ENCODE measurements at regions not wholly inside any gene's neighbourhood (a gene's known extent, or its start where the extent isn't known, plus 50 kb on each side); places are given as distances from the start of the nearest gene placed in this dataset.
A peak's percentile ranks its signal among the peaks of the same experiment; 100 is the strongest.

DNA sequence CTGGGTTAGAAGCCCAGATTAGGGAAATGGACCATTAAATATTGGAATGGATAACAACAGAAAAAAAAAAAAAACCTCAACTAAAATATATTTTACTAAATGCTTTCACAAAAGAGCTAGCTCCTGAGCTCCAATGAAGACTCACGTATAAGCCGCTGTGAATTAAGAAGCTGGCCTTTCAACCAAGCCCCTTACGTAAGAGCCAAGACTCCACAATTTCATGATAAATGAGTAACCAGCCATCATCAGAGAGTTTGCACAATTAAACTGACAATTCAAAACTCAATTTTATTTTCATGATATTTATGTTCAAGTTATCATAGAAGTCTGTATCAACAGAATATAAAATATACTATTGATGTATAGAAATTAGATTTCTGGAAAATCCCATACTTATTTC, 70.7 kb upstream of the HNRNPA3 start:
- CTCF ChIA-PET = interaction anchor here (0.7 kb wide), 1 partner anchor 231 kb away, joined by 3 read pairs; no protein-coding TSS in a partner anchor
- DNase-seq (ENCODE audit: extremely low spot score) = no peak

DNA sequence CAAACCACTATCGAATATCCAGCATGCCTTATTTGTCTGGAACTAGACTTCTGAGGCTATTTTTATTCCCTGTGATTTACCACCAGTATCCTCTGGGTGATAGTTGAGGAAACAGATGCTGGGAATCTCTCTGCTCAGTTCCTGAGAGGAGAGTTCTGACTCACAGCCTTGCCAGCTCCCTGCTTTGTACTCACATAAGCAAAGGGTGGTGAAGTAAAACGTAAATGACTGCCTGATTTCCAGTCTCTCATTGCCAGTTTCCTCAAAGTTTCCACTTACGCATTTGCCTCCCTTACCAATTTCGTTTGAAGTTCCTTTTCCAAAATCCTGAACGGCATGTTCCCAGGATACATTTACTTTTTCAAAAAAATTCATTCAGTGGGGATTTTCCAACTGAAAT, 69.2 kb upstream of the HNRNPA3 start:
- ChIA-PET POLR2A (no interaction called here), CTCF (interaction anchor here (1.5 kb wide), 1 partner anchor 490 kb away, joined by 3 read pairs; no protein-coding TSS in a partner anchor)
- DNase-seq (ENCODE audit: extremely low spot score) = peak; percentile 23
- TF ChIP-seq ARNT (IDR thresholded peaks at IDR 0.05) (no peak), BHLHE40 (IDR thresholded peaks at IDR 0.05; ENCODE audit: borderline replicate concordance) (no peak), ELF4 (IDR thresholded peaks at IDR 0.05) (no peak), LEF1 (IDR thresholded peaks at IDR 0.05; ENCODE audit: borderline replicate concordance) (no peak), SUZ12 (IDR thresholded peaks at IDR 0.05) (no peak), CTBP1 (IDR thresholded peaks at IDR 0.05; ENCODE audit: borderline replicate concordance) (no peak), L3MBTL2 (conservative IDR thresholded peaks at IDR 0.05) (no peak), NFRKB (IDR thresholded peaks at IDR 0.05) (no peak), TARDBP (IDR thresholded peaks at IDR 0.05) (no peak), HDGF (IDR thresholded peaks at IDR 0.05; ENCODE audit: borderline replicate concordance) (no peak), FOXA1 (IDR thresholded peaks at IDR 0.05) (no peak), FOXK2 (IDR thresholded peaks at IDR 0.05) (no peak)
- TF ChIP-seq, protein P1, sequence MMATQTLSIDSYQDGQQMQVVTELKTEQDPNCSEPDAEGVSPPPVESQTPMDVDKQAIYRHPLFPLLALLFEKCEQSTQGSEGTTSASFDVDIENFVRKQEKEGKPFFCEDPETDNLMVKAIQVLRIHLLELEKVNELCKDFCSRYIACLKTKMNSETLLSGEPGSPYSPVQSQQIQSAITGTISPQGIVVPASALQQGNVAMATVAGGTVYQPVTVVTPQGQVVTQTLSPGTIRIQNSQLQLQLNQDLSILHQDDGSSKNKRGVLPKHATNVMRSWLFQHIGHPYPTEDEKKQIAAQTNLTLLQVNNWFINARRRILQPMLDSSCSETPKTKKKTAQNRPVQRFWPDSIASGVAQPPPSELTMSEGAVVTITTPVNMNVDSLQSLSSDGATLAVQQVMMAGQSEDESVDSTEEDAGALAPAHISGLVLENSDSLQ (IDR thresholded peaks at IDR 0.05) = no peak

More for the DNA sequence above, 70.7 kb upstream of the HNRNPA3 start:
- TF ChIP-seq HDGF (IDR thresholded peaks at IDR 0.05; ENCODE audit: borderline replicate concordance) = no peak
- no peak for TF ChIP-seq CTBP1 (IDR thresholded peaks at IDR 0.05; ENCODE audit: borderline replicate concordance)
- TF ChIP-seq LEF1 (IDR thresholded peaks at IDR 0.05; ENCODE audit: borderline replicate concordance) = no peak
- TF ChIP-seq SUZ12 (IDR thresholded peaks at IDR 0.05) = no peak
- POLR2A ChIA-PET = no interaction called here

DNA sequence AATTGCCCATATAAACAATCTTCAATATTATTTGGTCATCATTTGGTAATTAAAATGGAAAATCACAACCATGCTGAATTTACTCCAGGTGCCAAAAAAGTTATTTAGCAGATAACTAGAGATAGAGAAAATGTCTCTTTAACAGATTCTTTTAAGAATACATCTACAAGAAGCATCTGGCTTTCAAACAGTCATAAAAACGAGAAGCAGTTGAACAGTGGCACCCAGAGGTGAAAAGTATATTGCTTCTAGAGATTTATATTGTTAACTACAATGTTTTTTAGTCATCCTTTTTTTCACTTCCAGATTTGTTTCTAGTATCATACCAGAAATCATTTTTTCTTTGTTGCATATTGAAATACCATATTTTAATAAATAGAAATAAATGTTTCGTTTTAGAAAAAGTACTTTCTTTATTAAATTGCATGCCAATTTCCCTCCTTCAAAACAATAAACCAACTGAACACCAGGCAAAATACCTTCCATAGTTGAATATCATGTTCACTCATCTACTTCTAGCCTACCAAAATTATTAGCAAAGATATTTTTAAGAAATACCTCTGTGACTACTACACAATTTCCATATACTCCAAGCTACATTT, 65.4 kb upstream of the HNRNPA3 start:
- TF ChIP-seq L3MBTL2 (conservative IDR thresholded peaks at IDR 0.05) (no peak), BHLHE40 (IDR thresholded peaks at IDR 0.05; ENCODE audit: borderline replicate concordance) (no peak), SUZ12 (IDR thresholded peaks at IDR 0.05) (no peak), HDGF (IDR thresholded peaks at IDR 0.05; ENCODE audit: borderline replicate concordance) (no peak)
- ChIA-PET POLR2A (interaction anchor here (0.6 kb wide), 1 partner anchor 491 kb away, joined by 3 read pairs; no protein-coding TSS in a partner anchor), CTCF (interaction anchor here (1.2 to 2.2 kb wide), 4 partner anchors 329 to 510 kb away, joined by 3 to 12 read pairs (median 11); no protein-coding TSS in a partner anchor)
- peak; percentile 30 for DNase-seq (ENCODE audit: extremely low spot score)

DNA sequence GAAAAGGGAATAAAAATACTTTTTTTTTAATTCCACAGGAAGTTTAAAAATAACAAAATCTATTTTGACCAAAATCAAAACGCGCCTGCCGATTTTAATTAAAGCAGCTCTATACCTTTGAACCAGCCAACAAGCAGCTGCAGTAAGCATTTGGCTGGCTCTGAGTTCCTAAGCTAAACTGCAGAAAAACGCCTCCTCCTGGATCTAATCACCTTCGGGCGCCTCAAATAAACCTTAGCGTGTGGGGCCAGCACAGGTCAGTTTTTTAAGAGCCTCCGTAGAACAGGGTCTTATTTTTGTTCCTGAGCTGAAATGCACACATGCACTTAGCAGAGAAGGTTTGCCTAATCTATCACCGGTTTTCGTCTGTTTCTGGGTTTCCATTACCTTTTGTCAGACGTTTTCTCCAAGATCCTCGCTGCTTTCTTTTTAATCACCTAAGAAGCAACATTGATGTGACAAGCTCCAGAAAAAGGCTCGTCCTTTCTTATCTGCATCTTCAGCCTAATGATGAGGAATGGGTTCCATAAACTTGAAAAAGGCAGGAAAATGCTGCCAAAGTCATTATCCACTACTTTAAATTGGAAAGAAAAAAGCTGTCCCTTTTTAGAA, 64.7 kb upstream of the HNRNPA3 start:
- CTCF ChIA-PET = interaction anchor here (0.5 to 2.2 kb wide), 18 partner anchors 9 to 1314 kb away, joined by 3 to 12 read pairs (median 5); no protein-coding TSS in a partner anchor
- POLR2A ChIA-PET = interaction anchor here (0.6 to 1.1 kb wide), 4 partner anchors 64 to 492 kb away, joined by 3 to 4 read pairs (median 3); partner anchors contain the start of gene HNRNPA3
- no peak for TF ChIP-seq SUZ12 (IDR thresholded peaks at IDR 0.05)
- DNase-seq (ENCODE audit: extremely low spot score) = no peak

DNA sequence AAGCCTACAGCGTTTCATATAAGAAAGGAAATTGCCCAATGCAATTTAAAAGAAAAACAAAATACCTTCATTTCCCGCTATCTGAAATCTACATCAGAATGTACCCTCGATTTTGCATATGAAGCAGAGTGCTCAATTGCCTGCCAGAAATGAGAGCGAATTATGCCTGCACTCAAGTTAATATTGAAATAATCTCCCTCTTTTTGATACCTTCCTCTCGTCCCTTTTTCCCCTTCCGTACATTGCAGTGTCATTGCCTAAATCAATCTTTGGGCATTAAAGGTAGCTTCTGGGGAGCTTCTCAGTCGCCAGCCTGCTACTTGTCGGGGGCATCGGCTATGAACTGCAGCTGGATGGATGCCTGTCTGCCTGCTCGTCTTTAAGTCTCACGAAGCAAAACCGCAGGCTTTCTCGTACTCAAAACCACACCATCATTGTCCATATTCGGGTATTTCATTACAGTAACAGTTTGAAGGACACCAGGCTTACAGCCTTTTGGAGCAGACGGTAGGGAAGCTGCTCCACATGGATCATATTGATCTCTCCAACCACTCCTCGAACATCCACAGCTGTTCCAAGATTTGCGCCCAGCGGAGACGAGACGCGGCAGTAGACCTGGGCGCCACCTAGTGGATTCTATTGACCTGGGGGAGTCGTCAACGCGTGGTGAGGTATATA, 64.0 kb upstream of the HNRNPA3 start:
- POLR2A ChIA-PET = interaction anchor here (1.0 to 1.1 kb wide), 3 partner anchors 63 to 328 kb away, joined by 3 to 4 read pairs (median 3); partner anchors contain the start of gene HNRNPA3
- TF ChIP-seq L3MBTL2 (conservative IDR thresholded peaks at IDR 0.05) (peak; percentile 70), FOXA1 (IDR thresholded peaks at IDR 0.05) (no peak)
- DNase-seq (ENCODE audit: extremely low spot score) = peak; percentile 80
- CTCF ChIA-PET = interaction anchor here (0.5 to 2.2 kb wide), 28 partner anchors 8 to 1314 kb away, joined by 3 to 12 read pairs (median 3); no protein-coding TSS in a partner anchor

DNA sequence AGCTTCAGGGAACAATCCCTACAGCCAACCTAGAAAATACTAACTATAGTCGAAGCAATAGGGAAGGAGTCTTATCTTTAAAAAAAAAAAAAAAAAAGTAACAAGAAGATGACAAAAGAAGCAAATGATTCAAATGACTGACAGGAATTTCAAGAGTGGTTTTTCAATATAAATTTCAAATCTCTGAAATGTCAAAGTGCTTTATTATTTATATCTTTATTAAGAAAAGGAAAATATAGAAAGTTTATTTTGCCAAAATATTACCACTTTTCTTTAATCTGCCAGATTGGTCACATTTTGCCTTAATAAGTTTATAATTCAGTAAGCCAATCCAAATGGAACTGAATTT, 63.5 kb upstream of the HNRNPA3 start:
- TF ChIP-seq FOXK2 (IDR thresholded peaks at IDR 0.05) (no peak), ZNF384 (IDR thresholded peaks at IDR 0.05) (0 out of 2 replicates have a peak, but pooled peaks have one; percentile 8), LEF1 (IDR thresholded peaks at IDR 0.05; ENCODE audit: borderline replicate concordance) (no peak), ARNT (IDR thresholded peaks at IDR 0.05) (no peak), HDGF (IDR thresholded peaks at IDR 0.05; ENCODE audit: borderline replicate concordance) (no peak), FOXM1 (IDR thresholded peaks at IDR 0.05; ENCODE audit: borderline replicate concordance) (no peak), TARDBP (IDR thresholded peaks at IDR 0.05) (no peak), BHLHE40 (IDR thresholded peaks at IDR 0.05; ENCODE audit: borderline replicate concordance) (no peak), FOXA1 (IDR thresholded peaks at IDR 0.05) (no peak), L3MBTL2 (conservative IDR thresholded peaks at IDR 0.05) (no peak), SP1 (IDR thresholded peaks at IDR 0.05) (no peak), SUZ12 (IDR thresholded peaks at IDR 0.05) (no peak), ELF4 (IDR thresholded peaks at IDR 0.05) (no peak)
- TF ChIP-seq, protein P1 (IDR thresholded peaks at IDR 0.05) = peak; percentile 17; the same call in 1 of the 2 replicates
- ChIA-PET CTCF (interaction anchor here (0.6 to 2.2 kb wide), 24 partner anchors 8 to 1047 kb away, joined by 3 to 12 read pairs (median 4); no protein-coding TSS in a partner anchor), POLR2A (interaction anchor here (1.0 kb wide), 2 partner anchors 63 to 116 kb away, joined by 3 to 4 read pairs; partner anchors contain the start of gene HNRNPA3)
- no peak for DNase-seq (ENCODE audit: extremely low spot score)

DNA sequence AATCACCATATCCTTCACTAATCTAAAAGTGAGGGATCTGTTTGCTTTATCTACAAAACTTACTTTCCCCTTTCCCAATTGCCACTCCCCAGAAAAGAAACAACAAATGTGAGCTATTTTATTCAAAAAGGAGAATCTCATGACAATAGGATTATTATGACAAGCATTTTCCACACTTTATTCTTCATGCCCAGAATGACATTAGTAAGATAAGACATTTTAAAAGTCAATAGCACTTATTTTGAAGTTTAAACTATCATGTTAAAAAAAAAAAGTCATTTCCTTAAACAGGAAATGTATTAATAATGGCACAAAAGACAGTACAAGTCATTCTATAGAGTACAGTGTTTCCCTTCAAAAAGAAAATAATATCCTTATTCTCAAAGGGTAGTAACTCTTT, 58.8 kb upstream of the HNRNPA3 start:
- CTCF ChIA-PET = no interaction called here
- DNase-seq (ENCODE audit: extremely low spot score) = no peak
- POLR2A ChIA-PET = no interaction called here
- no peak for TF ChIP-seq ARNT (IDR thresholded peaks at IDR 0.05)

Measured in HEK293T (cell line).